ENCODE measurements at regions not wholly inside any gene's neighbourhood (a gene's known extent, or its start where the extent isn't known, plus 50 kb on each side); places are given as distances from the start of the nearest gene placed in this dataset.

DNA sequence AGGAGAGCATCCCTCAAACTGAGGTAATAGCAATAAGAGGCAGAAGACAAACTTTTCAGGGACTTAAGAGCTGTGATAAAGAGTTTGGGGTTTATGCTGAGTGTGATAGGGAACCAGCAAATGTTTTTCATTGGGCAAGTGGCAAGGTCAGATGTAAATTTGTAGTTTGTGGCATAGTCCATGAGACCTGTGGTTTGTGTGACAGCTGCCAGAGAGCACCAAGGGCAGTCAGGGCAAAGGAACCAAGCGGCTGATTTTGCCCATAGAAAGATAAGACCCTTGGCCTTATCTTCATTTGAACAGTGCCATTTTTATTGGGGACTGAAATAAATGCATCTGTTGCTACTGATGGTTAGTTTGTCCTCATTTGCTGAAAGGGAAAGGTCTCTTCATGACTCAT lies 220.3 kb downstream of the LRRN1 start:
- Histone ChIP-seq H3K56ac (ENCODE audit: extremely low read depth, insufficient read depth, low read length) (no peak overlapping the region), H3K4me3 (ENCODE audit: insufficient read depth, low read depth, low read length) (no peak overlapping the region), H3K23ac (ENCODE audit: low read depth, low read length) (no peak overlapping the region), H2BK20ac (ENCODE audit: low read depth, low read length) (no peak overlapping the region), H4K20me1 (ENCODE audit: insufficient read depth, low read length) (no peaks in the 10 kb centered on the region), H2BK15ac (ENCODE audit: low read depth, low read length) (no peak overlapping the region), H2AK5ac (ENCODE audit: low read depth, low read length) (no peak overlapping the region), H2BK120ac (ENCODE audit: low read depth, low read length) (no peak overlapping the region), H3K9me1 (ENCODE audit: insufficient read depth, low read length) (no peaks in the 10 kb centered on the region), H4K5ac (ENCODE audit: low read depth, low read length) (no peak overlapping the region), H3K27me3 (ENCODE audit: control insufficient read depth, insufficient read depth, low read length) (no peaks in the 10 kb centered on the region), H4K91ac (ENCODE audit: insufficient read depth, low read depth, low read length) (no peak overlapping the region), H3K9ac (ENCODE audit: low read depth, low read length) (no peak overlapping the region), H3K9me3 (ENCODE audit: control insufficient read depth, insufficient read depth, low read length) (peaks cover 11% of the 10 kb centered on the region), H2AK9ac (replicated peaks; ENCODE audit: low read depth, low read length, poor library complexity) (no peak overlapping the region), H3K18ac (ENCODE audit: low read depth, low read length) (no peak overlapping the region), H3K79me1 (ENCODE audit: low read depth in 1 of 2, low read length in 2 of 2) (no peaks in the 10 kb centered on the region), H2AFZ (replicated peaks; ENCODE audit: low read length, poor library complexity) (no peak overlapping the region), H3K4ac (ENCODE audit: low read depth, low read length) (no peak overlapping the region), H3K27ac (ENCODE audit: insufficient read depth, low read length) (no peak overlapping the region), H3K4me2 (ENCODE audit: low read depth, low read length) (no peak overlapping the region), H3K36me3 (ENCODE audit: control insufficient read depth, insufficient read depth, low read length) (no peaks in the 10 kb centered on the region), H3K4me1 (ENCODE audit: control insufficient read depth, insufficient read depth, low read length) (no peaks in the 10 kb centered on the region), H2BK5ac (ENCODE audit: low read depth, low read length, poor library complexity, severe bottlenecking) (no peak overlapping the region), H4K8ac (ENCODE audit: low read depth in 2 of 2, low read length in 2 of 2) (no peak overlapping the region), H3K14ac (replicated peaks; ENCODE audit: low read depth, low read length) (no peak overlapping the region)
- ChIA-PET POLR2A (ENCODE audit: unreplicated experiment) (no interaction called here), CTCF (no interaction called here)
- no TSS peak for BruUV-seq (replicated peaks)
- in situ Hi-C loops (cut with MboI; ENCODE audit: low sequenced_read_pairs) (no loop called here), dilution Hi-C loops (cut with HindIII; ENCODE audit: low sequenced_read_pairs, unreplicated experiment) (no loop called here), intact Hi-C loops (cut with micrococcal nuclease) (loop anchor here (10.0 kb wide), 1 partner anchor 815 kb away; no protein-coding TSS in a partner anchor)
- DNase-seq, result no peak
- ATAC-seq (ENCODE audit: low read depth), result no peak
- no peak for TF ChIP-seq ELK1 (IDR thresholded peaks at IDR 0.05; ENCODE audit: borderline replicate concordance, low read depth, low read length)
- TF ChIP-seq USF2 (IDR thresholded peaks at IDR 0.05; ENCODE audit: low read depth, low read length), result no peak
- TF ChIP-seq FOS (IDR thresholded peaks at IDR 0.05; ENCODE audit: low read depth, low read length), result no peak
- no peak for TF ChIP-seq MXI1 (IDR thresholded peaks at IDR 0.05; ENCODE audit: borderline replicate concordance, low read depth, low read length)
- no peak for TF ChIP-seq RAD21 (IDR thresholded peaks at IDR 0.05; ENCODE audit: low read length)
- no peak for TF ChIP-seq CHD1 (IDR thresholded peaks at IDR 0.05; ENCODE audit: low read depth, low read length)
- no peak for TF ChIP-seq BHLHE40 (IDR thresholded peaks at IDR 0.05; ENCODE audit: low read depth, low read length)
- no peak for TF ChIP-seq RCOR1 (IDR thresholded peaks at IDR 0.05; ENCODE audit: insufficient replicate concordance, low read length)
- no peak for TF ChIP-seq MAZ (IDR thresholded peaks at IDR 0.05; ENCODE audit: borderline replicate concordance, low read depth, low read length)
- no peak for TF ChIP-seq CTCF (conservative IDR thresholded peaks at IDR 0.05; ENCODE audit: low read depth, low read length)
- no peak for TF ChIP-seq POLR2A (IDR thresholded peaks at IDR 0.05; ENCODE audit: low read depth, low read length)
- TF ChIP-seq SMC3 (IDR thresholded peaks at IDR 0.05; ENCODE audit: low read depth, low read length), result no peak
- TF ChIP-seq CEBPB (IDR thresholded peaks at IDR 0.05; ENCODE audit: low read depth, low read length), result no peak
- TF ChIP-seq RFX5 (IDR thresholded peaks at IDR 0.05; ENCODE audit: low read depth, low read length), result no peak
- WGBS, 2 experiments (ENCODE audit: extremely low coverage in 2 of 2, insufficient read length in 1 of 2), result no CpG with 5 or more reads among the region's 1 CpG

Data from IMR-90 (cell line).